Ovary (tissue), 3 donors: ENCODE measurements at regions not wholly inside any gene's neighbourhood (a gene's known extent, or its start where the extent isn't known, plus 50 kb on each side); places are given as distances from the start of the nearest gene placed in this dataset.

Source experiments
- EP300 ChIP-seq: sonication (generic); formaldehyde crosslinking; IDR thresholded peaks from one replicate; pipeline ENCODE4 v1.6.1; 2017; ENCODE audit warnings: antibody characterized with exemption
- POLR2A ChIP-seq: fragments of 450-650 bp; IDR thresholded peaks from one replicate; pipeline ENCODE4 v1.6.1; 2017; ENCODE audit warnings: antibody characterized with exemption, mild to moderate bottlenecking, moderate library complexity
- TF ChIP-seq, protein P1 (sequence below), 3 donors: fragments of 450-650 bp in 2 of 3; fragments of 200-600 bp in 1 of 3; IDR thresholded peaks; one replicate each; pipeline versions ENCODE4 v1.5.1 to v1.8.0; 2016 to 2022; ENCODE audit warnings: antibody characterized with exemption in 3 of 3, mild to moderate bottlenecking in 1 of 3
- donor health status: DM: no; HTN: no; CAD: no.

DNA sequence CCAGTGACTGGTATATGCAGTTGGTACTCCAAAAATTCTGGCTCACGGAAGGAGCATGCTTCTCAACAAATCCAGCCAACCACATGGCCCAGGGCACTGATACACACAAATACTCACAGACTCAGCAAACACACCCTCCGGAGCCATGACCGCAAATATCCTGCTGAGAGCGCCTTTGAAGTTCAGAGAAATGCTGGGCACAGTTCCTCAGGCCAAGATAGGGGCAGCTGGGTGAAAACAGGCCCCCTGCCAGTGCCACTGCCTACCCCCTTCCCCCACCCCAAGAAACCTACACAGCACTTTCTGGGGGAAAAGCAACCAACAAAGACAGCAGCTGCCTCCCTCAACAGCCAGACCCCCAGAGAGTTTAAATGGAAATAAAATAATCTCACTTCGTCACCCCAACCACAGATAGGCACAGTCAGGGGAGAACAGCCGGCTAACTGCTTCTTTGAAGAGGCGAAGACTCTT, 120.0 kb downstream of the C5orf15 start:
- TF ChIP-seq, protein P1, sequence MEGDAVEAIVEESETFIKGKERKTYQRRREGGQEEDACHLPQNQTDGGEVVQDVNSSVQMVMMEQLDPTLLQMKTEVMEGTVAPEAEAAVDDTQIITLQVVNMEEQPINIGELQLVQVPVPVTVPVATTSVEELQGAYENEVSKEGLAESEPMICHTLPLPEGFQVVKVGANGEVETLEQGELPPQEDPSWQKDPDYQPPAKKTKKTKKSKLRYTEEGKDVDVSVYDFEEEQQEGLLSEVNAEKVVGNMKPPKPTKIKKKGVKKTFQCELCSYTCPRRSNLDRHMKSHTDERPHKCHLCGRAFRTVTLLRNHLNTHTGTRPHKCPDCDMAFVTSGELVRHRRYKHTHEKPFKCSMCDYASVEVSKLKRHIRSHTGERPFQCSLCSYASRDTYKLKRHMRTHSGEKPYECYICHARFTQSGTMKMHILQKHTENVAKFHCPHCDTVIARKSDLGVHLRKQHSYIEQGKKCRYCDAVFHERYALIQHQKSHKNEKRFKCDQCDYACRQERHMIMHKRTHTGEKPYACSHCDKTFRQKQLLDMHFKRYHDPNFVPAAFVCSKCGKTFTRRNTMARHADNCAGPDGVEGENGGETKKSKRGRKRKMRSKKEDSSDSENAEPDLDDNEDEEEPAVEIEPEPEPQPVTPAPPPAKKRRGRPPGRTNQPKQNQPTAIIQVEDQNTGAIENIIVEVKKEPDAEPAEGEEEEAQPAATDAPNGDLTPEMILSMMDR (IDR thresholded peaks at IDR 0.05), result no peak
- TF ChIP-seq EP300 (no peak), POLR2A (no peak)
